NT2/D1 (cell line): ENCODE measurements at regions not wholly inside any gene's neighbourhood (a gene's known extent, or its start where the extent isn't known, plus 50 kb on each side); places are given as distances from the start of the nearest gene placed in this dataset.
A peak's percentile ranks its signal among the peaks of the same experiment; 100 is the strongest.

Source experiments
- DNase-seq: peaks from one replicate; pipeline ENCODE4 v3.0.0-alpha.2; 2011; ENCODE audit warnings: low read depth, low spot score
- H3K27me3 ChIP-seq: 2 replicates; pipeline ENCODE4 v1.6.0; 2011; ENCODE audit warnings: mild to moderate bottlenecking; ENCODE audit not compliant: insufficient read length, insufficient read depth
- H3K36me3 ChIP-seq: 2 replicates; pipeline ENCODE4 v1.6.1; 2011; ENCODE audit warnings: mild to moderate bottlenecking, low read length, mixed read lengths; ENCODE audit not compliant: insufficient read depth, insufficient read length
- H3K4me1 ChIP-seq: 2 replicates; pipeline ENCODE4 v1.5.1; 2011; ENCODE audit not compliant: insufficient read depth, insufficient read length
- H3K4me3 ChIP-seq: 2 replicates; pipeline ENCODE4 v1.5.1; 2011; ENCODE audit warnings: low read depth; ENCODE audit not compliant: insufficient read length
- H3K9ac ChIP-seq: 2 replicates; pipeline ENCODE4 v1.6.0; 2011; ENCODE audit warnings: low read depth; ENCODE audit not compliant: insufficient read length
- H3K9me3 ChIP-seq: 2 replicates; pipeline ENCODE4 v1.5.1; 2011; ENCODE audit warnings: mild to moderate bottlenecking, low read length; ENCODE audit not compliant: insufficient read depth
- SUZ12 ChIP-seq: IDR thresholded peaks from 2 replicates; pipeline ENCODE4 v1.6.1; 2011; ENCODE audit not compliant: insufficient read length, insufficient read depth; ENCODE audit errors: extremely low read depth
- YY1 ChIP-seq: IDR thresholded peaks from 2 replicates; pipeline ENCODE4 v1.6.1; 2011; ENCODE audit not compliant: insufficient read length, insufficient read depth
- ZNF274 ChIP-seq: IDR thresholded peaks from 2 replicates; pipeline ENCODE4 v1.6.1; 2011; ENCODE audit warnings: mild to moderate bottlenecking, low read depth, low read length

DNA sequence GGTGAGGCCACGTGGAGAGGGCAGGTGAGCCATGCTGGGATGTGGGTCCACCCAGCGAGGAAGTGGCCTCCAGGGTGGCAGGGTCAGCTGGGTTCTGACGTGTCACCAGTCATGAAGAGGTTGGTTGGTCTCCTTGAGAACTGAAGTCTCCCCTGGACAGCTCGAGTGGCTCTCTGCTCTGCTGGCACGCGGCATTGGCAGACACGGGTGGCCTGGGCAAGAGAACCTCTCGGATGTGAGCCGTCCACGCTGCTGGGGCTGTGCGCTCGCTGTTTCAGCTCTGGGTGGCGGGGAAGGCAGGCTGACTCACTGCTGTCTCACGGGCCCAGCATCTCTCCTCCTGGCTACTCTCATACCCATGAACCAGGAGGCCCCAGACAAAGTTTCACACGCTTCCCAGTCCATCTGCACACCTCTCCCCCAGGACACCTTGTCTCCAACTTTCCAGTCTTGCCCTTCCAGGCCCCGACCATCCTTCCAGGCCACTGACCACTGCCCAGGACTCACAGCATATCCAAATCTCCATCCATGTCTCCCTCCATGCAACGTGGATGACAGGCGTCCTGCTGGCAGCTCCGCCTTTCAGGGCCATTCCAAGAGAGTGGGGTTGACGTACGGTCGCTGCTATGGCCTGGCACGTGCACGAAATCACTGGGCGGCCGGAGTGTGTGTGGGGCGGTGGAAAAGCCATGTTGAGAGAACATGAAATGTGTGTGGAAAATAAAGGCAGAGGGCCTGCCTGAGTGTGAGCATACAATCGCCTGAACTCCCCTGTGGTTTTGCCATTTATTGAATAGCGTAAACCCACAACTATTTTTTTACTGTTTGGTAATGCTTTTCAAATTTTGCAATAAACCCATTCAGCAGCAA is 145.0 kb upstream of the COL5A1 start:
- no peak for DNase-seq
- no peak overlapping the region for H3K9ac ChIP-seq

DNA sequence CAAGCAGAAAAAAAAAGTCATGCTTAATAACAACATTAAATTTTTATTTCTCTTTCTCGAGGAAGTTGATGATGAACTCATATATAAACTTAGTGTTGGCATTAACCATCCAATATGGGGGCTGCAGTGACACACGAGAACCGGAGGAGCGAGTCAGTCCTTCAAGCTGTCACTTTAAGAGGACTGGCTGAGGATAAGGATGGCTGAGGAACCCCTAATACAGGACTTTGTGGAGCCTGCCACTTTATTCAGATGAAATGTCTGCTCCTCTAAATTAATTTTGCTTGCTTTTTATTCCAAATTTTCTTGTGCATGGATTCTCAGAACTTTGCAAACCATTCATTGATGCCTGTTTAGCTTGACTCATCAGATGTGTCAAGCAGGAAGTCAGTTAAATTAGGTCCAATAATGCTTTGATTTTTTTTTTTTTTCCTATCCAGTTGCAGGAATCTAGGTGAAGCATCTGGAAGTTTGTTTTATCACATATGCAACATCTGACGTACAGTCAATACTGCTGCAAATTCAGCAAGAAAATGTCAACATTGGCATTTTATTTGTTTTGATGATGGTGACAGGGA is 144.2 kb upstream of the COL5A1 start:
- no peaks in the 10 kb centered on the region for H3K36me3 ChIP-seq
- peaks cover 21% of the 10 kb centered on the region for H3K4me1 ChIP-seq
- H3K9me3 ChIP-seq = peaks cover 5% of the 10 kb centered on the region; the same call in 1 of the 2 replicates
- H3K4me3 ChIP-seq = no peak overlapping the region
- no peak for DNase-seq
- H3K27me3 ChIP-seq = peaks cover 21% of the 10 kb centered on the region
- H3K9ac ChIP-seq = no peak overlapping the region
- no peak for TF ChIP-seq YY1
- no peak for TF ChIP-seq ZNF274
- TF ChIP-seq SUZ12 = no peak

More for the DNA sequence above, 145.0 kb upstream of the COL5A1 start:
- peaks cover 5% of the 10 kb centered on the region; the same call in 1 of the 2 replicates for H3K9me3 ChIP-seq
- no peak overlapping the region for H3K4me3 ChIP-seq
- peaks cover 19% of the 10 kb centered on the region for H3K4me1 ChIP-seq
- H3K27me3 ChIP-seq = peaks cover 15% of the 10 kb centered on the region
- TF ChIP-seq ZNF274 (no peak), SUZ12 (no peak), YY1 (no peak)
- no peaks in the 10 kb centered on the region for H3K36me3 ChIP-seq

GRCh38 chr9:134498814-134499166 is 142.8 kb upstream of the COL5A1 start:
- DNase-seq = no peak
- Histone ChIP-seq H3K4me3 (no peak overlapping the region), H3K4me1 (peaks cover 19% of the 10 kb centered on the region), H3K9ac (no peak overlapping the region), H3K27me3 (peaks cover 23% of the 10 kb centered on the region), H3K9me3 (peaks cover 5% of the 10 kb centered on the region; the same call in 1 of the 2 replicates), H3K36me3 (no peaks in the 10 kb centered on the region)
- no peak for TF ChIP-seq ZNF274
- TF ChIP-seq SUZ12 = no peak
- no peak for TF ChIP-seq YY1

- peaks cover 19% of the 10 kb centered on the region for H3K4me1 ChIP-seq
- TF ChIP-seq SUZ12 (peak; percentile 62), YY1 (no peak)
- peak overlapping the region; percentile 9 for H3K9ac ChIP-seq
- no peaks in the 10 kb centered on the region for H3K36me3 ChIP-seq
- DNase-seq = no peak
- H3K9me3 ChIP-seq = peaks cover 5% of the 10 kb centered on the region; the same call in 1 of the 2 replicates
- peaks cover 23% of the 10 kb centered on the region for H3K27me3 ChIP-seq
- H3K4me3 ChIP-seq = peak overlapping the region; percentile 29
These were observed 140.5 kb upstream of the COL5A1 start for GRCh38 chr9:134500931-134501760.

- no peak for DNase-seq
These were observed 139.8 kb upstream of the COL5A1 start for GRCh38 chr9:134501761-134502265.

DNA sequence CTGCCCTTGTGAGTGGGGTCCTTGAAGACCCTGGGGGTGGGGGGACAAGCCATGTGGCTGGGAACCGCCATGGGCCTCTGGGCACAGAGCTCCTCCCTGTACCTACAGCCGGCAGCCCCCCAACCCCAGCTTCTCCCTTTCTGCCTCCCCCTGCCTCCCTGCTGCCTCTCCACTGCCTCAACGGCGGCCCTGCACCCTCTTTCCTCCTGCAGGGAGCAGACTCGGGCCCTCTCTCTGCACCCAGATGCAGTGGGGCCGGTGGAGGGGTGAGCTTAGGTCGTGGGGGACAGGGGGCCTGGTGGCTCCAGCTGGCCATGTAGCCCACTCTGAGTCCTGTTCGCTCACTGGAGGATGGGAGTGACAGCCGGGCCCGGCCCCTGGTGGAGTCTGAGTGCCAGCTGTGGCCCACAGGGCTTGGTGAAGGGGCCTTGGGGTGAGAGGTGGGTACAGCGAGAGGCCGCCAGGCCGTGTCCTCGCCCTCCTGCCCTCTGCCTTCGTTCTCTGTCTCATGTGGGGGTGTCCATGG is 139.3 kb upstream of the COL5A1 start:
- TF ChIP-seq SUZ12 = no peak
- TF ChIP-seq ZNF274 = no peak
- no peak for TF ChIP-seq YY1
- H3K36me3 ChIP-seq = no peaks in the 10 kb centered on the region
- peaks cover 19% of the 10 kb centered on the region for H3K4me1 ChIP-seq
- no peak for DNase-seq
- H3K9me3 ChIP-seq = peaks cover 5% of the 10 kb centered on the region; the same call in 1 of the 2 replicates
- peaks cover 23% of the 10 kb centered on the region for H3K27me3 ChIP-seq
- peak overlapping the region; percentile 32 for H3K9ac ChIP-seq
- H3K4me3 ChIP-seq = no peak overlapping the region

More at GRCh38 chr9:134501761-134502265, 139.8 kb upstream of the COL5A1 start:
- Histone ChIP-seq H3K9me3 (peaks cover 5% of the 10 kb centered on the region; the same call in 1 of the 2 replicates), H3K36me3 (no peaks in the 10 kb centered on the region), H3K9ac (no peak overlapping the region), H3K4me3 (no peak overlapping the region), H3K27me3 (peaks cover 23% of the 10 kb centered on the region), H3K4me1 (peaks cover 19% of the 10 kb centered on the region)
- TF ChIP-seq SUZ12 = no peak
- TF ChIP-seq YY1 = no peak
- TF ChIP-seq ZNF274 = no peak
